SK-N-SH (cell line): ENCODE measurements at regions not wholly inside any gene's neighbourhood (a gene's known extent, or its start where the extent isn't known, plus 50 kb on each side); places are given as distances from the start of the nearest gene placed in this dataset.

Experiments
- CTCF ChIA-PET: fragments of 300-600, 350-600 bp; formaldehyde crosslinking; extraction: SDS; loops from one replicate; lab custom pipeline; 2021; lab: Yijun Ruan, JAX
- POLR2A ChIA-PET: fragments of 350-600 bp; sonication (Branson Sonifier 250); formaldehyde crosslinking; extraction: SDS; loops from one replicate; lab custom pipeline; 2020; ENCODE audit warnings: antibody characterized with exemption, inconsistent platforms; lab: Yijun Ruan, JAX
- DNase-seq: peaks from one replicate; pipeline ENCODE4 v3.0.0; 2012
- H2AFZ ChIP-seq: fragments of 200-600 bp; sonication (generic); 2 replicates; pipeline ENCODE4 v1.8.1; 2016; ENCODE audit warnings: antibody characterized with exemption, mild to moderate bottlenecking, low read depth
- H3F3A ChIP-seq: fragments of 200-600 bp; sonication (generic); replicated peaks from 2 replicates; pipeline ENCODE3; 2016; ENCODE audit warnings: antibody characterized with exemption, mild to moderate bottlenecking; ENCODE audit not compliant: insufficient read depth
- H3K27ac ChIP-seq, 2 experiments: fragments of 200-500 bp in 1 of 2; fragments of 200-600 bp in 1 of 2; sonication (Bioruptor generic) in 1 of 2; sonication (generic), shearing (Covaris generic) in 1 of 2; 2 replicates each; pipeline versions ENCODE4 v1.5.1 to v1.6.1; 2014 to 2016; ENCODE audit warnings: low read depth in 2 of 2, inconsistent platforms in 1 of 2, low read length in 1 of 2, mild to moderate bottlenecking in 1 of 2, mixed read lengths in 1 of 2
- H3K27me3 ChIP-seq: fragments of 200-600 bp; sonication (generic), shearing (Covaris generic); 2 replicates; pipeline ENCODE4 v1.6.1; 2016; ENCODE audit warnings: mixed run types; ENCODE audit not compliant: insufficient read depth
- H3K36me3 ChIP-seq, 2 experiments: fragments of 200-500 bp in 1 of 2; fragments of 200-600 bp in 1 of 2; sonication (Bioruptor generic) in 1 of 2; sonication (generic) in 1 of 2; replicated peaks in 1 of 2; 2 replicates each; pipeline versions ENCODE3 to v1.5.1; 2014 to 2016; ENCODE audit warnings: low read length in 1 of 2, mild to moderate bottlenecking in 1 of 2; ENCODE audit not compliant: insufficient read depth in 2 of 2, control insufficient read depth in 1 of 2
- H3K4me1 ChIP-seq, 2 experiments: fragments of 200-500 bp in 1 of 2; fragments of 200-600 bp in 1 of 2; sonication (Bioruptor generic) in 1 of 2; sonication (generic), shearing (Covaris generic) in 1 of 2; 2 replicates each; pipeline versions ENCODE4 v1.5.1 to v1.6.1; 2014 to 2016; ENCODE audit warnings: low read depth in 1 of 2, low read length in 1 of 2, mixed run types in 1 of 2; ENCODE audit not compliant: insufficient read depth in 2 of 2, control insufficient read depth in 1 of 2
- H3K4me2 ChIP-seq: fragments of 200-600 bp; sonication (generic), shearing (Covaris generic); 2 replicates; pipeline ENCODE4 v1.6.1; 2017; ENCODE audit warnings: mixed run types
- H3K4me3 ChIP-seq, 2 experiments: fragments of 200-500 bp in 1 of 2; fragments of 200-600 bp in 1 of 2; sonication (Bioruptor generic) in 1 of 2; sonication (generic), shearing (Covaris generic) in 1 of 2; 2 replicates each; pipeline versions ENCODE4 v1.5.1 to v1.8.1; 2014 to 2016; ENCODE audit warnings: low read depth in 2 of 2, inconsistent platforms in 1 of 2, low read length in 1 of 2, mild to moderate bottlenecking in 1 of 2, mixed read lengths in 1 of 2, moderate library complexity in 1 of 2
- H3K79me2 ChIP-seq: fragments of 200-600 bp; sonication (generic); 2 replicates; pipeline ENCODE4 v1.8.1; 2017; ENCODE audit warnings: mild to moderate bottlenecking; ENCODE audit not compliant: insufficient read depth
- H3K9ac ChIP-seq: fragments of 200-600 bp; sonication (generic); 2 replicates; pipeline ENCODE4 v1.6.1; 2017; ENCODE audit warnings: mixed run types
- H3K9me2 ChIP-seq: fragments of 200-600 bp; sonication (generic); 2 replicates; pipeline ENCODE4 v1.6.1; 2017; ENCODE audit warnings: mixed run types
- H3K9me3 ChIP-seq: fragments of 200-600 bp; sonication (generic); 2 replicates; pipeline ENCODE4 v1.6.1; 2017; ENCODE audit warnings: mixed run types, mild to moderate bottlenecking, moderate library complexity
- H4K20me1 ChIP-seq: fragments of 200-600 bp; sonication (generic); 2 replicates; pipeline ENCODE4 v1.6.1; 2017; ENCODE audit warnings: mild to moderate bottlenecking, mixed run types; ENCODE audit not compliant: insufficient read depth
- CHD2 ChIP-seq: fragments of 150-350 bp; IDR thresholded peaks from 2 replicates; pipeline ENCODE4 v1.6.1; 2018; ENCODE audit warnings: low read length; ENCODE audit not compliant: partially characterized antibody
- ELF1 ChIP-seq: IDR thresholded peaks from 2 replicates; pipeline ENCODE4 v1.4.0; 2012
- FOSL2 ChIP-seq: IDR thresholded peaks from 2 replicates; pipeline ENCODE4 v1.4.0; 2012; ENCODE audit warnings: low read depth, mild to moderate bottlenecking, moderate library complexity, borderline replicate concordance
- FOXJ3 ChIP-seq: sonication (generic); formaldehyde crosslinking; IDR thresholded peaks from 2 replicates; pipeline ENCODE4 v1.5.1; 2020; ENCODE audit warnings: mild to moderate bottlenecking, missing genetic modification reagents
- GABPA ChIP-seq: IDR thresholded peaks from 2 replicates; pipeline ENCODE4 v1.4.0; 2012; ENCODE audit warnings: low read depth, mild to moderate bottlenecking
- GATA2 ChIP-seq: sonication (generic); formaldehyde crosslinking; IDR thresholded peaks from 2 replicates; pipeline ENCODE4 v1.5.0; 2020; ENCODE audit warnings: mild to moderate bottlenecking, missing genetic modification reagents
- JUND ChIP-seq: IDR thresholded peaks from 2 replicates; pipeline ENCODE4 v1.4.0; 2012
- MEF2A ChIP-seq: IDR thresholded peaks from 2 replicates; pipeline ENCODE4 v1.4.0; 2012; ENCODE audit warnings: low read depth, borderline replicate concordance
- MXI1 ChIP-seq: IDR thresholded peaks from 2 replicates; pipeline ENCODE4 v1.6.1; 2012; ENCODE audit warnings: mild to moderate bottlenecking, low read depth, low read length, improper control_type of control experiment
- NRF1 ChIP-seq: IDR thresholded peaks from 2 replicates; pipeline ENCODE4 v1.6.1; 2012; ENCODE audit warnings: low read depth, mild to moderate bottlenecking, low read length
- POLR2AphosphoS5 ChIP-seq: IDR thresholded peaks from 2 replicates; pipeline ENCODE4 v1.6.1; 2012; ENCODE audit warnings: low read depth, low read length
- RXRA ChIP-seq: IDR thresholded peaks from 2 replicates; pipeline ENCODE4 v1.4.0; 2012; ENCODE audit warnings: low read depth, mild to moderate bottlenecking, borderline replicate concordance
- TAF1 ChIP-seq: IDR thresholded peaks from 2 replicates; pipeline ENCODE4 v1.6.1; 2012; ENCODE audit warnings: low read depth, mild to moderate bottlenecking, low read length, moderate library complexity, borderline replicate concordance
- TCF12 ChIP-seq: IDR thresholded peaks from 2 replicates; pipeline ENCODE4 v1.4.0; 2012
- TEAD4 ChIP-seq: IDR thresholded peaks from 2 replicates; pipeline ENCODE4 v1.4.0; 2012; ENCODE audit warnings: mild to moderate bottlenecking, borderline replicate concordance; ENCODE audit not compliant: insufficient read depth
- YY1 ChIP-seq: IDR thresholded peaks from 2 replicates; pipeline ENCODE4 v1.4.0; 2012; ENCODE audit warnings: low read depth, mild to moderate bottlenecking
- WGBS: methylation state at CpG from one replicate; pipeline ENCODE4 v1.1.6; 2017; ENCODE audit warnings: low lambda C conversion rate; 5-methylcytosine and 5-hydroxymethylcytosine counted together
- TF ChIP-seq, protein P1 (sequence below): IDR thresholded peaks from 2 replicates; pipeline ENCODE4 v1.6.1; 2012; ENCODE audit warnings: mild to moderate bottlenecking, low read depth, low read length, moderate library complexity
- TF ChIP-seq, protein P2 (sequence below): IDR thresholded peaks from 2 replicates; pipeline ENCODE4 v1.4.0; 2012; ENCODE audit warnings: low read depth
- TF ChIP-seq, protein P3 (sequence below): IDR thresholded peaks from 2 replicates; pipeline ENCODE4; 2012

DNA sequence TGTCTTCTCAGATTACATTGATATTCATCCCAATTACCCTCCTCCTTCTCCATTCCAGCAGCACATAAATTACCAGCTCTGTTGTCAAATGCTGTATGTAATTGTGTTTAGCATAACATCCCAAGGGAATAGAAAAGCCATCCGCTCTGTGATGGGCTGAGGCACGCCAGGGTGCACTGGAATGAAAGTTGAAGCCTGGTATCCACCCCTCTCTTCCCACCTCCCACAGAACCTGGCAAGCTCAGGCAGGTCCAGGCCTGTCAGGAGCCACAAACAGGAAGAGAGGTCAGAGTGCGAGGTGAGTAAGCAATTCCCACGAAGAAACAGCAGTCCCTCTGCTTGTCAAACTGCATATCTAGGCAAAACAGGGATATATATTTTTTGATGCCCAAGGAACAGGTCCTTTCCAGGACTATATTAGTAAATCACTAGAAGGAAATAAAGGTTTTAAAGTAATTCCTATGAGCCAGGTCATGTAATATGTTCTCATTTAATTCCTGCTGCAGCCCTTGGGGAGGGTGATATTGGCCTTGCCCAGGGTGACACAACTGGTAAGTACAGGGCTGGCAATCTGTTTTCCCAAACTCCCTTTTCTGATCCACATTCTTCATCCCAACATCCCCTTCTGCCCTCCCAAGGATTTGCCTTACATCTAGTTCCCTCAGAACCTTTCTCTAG lies 155.6 kb upstream of the GHITM start (continued):
- TF ChIP-seq FOSL2 (no peak), CHD2 (no peak), JUND (no peak), TAF1 (no peak)

DNA sequence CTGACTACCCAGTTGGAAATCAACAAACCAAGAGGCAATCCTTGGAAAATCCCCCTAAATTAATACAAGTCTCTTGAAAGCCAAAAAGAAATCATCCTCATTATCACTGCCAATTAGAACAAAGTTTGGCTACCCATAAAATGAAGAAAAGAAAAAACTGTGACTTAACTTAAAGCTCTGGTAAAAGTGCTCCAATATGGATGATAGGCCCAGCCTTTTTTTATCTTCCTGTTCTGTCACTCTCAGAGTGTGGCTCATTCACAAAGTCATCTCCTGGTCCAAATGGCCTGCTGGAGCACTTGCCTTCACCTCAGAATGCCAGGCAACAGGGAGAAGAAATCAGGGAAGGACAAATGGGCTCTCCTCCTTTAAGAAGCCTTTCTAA lies 155.1 kb upstream of the GHITM start:
- DNase-seq: no peak
- TF ChIP-seq GATA2 (CRISPR knock-in tag) (no peak), RXRA (no peak)
- TF ChIP-seq, protein P1, sequence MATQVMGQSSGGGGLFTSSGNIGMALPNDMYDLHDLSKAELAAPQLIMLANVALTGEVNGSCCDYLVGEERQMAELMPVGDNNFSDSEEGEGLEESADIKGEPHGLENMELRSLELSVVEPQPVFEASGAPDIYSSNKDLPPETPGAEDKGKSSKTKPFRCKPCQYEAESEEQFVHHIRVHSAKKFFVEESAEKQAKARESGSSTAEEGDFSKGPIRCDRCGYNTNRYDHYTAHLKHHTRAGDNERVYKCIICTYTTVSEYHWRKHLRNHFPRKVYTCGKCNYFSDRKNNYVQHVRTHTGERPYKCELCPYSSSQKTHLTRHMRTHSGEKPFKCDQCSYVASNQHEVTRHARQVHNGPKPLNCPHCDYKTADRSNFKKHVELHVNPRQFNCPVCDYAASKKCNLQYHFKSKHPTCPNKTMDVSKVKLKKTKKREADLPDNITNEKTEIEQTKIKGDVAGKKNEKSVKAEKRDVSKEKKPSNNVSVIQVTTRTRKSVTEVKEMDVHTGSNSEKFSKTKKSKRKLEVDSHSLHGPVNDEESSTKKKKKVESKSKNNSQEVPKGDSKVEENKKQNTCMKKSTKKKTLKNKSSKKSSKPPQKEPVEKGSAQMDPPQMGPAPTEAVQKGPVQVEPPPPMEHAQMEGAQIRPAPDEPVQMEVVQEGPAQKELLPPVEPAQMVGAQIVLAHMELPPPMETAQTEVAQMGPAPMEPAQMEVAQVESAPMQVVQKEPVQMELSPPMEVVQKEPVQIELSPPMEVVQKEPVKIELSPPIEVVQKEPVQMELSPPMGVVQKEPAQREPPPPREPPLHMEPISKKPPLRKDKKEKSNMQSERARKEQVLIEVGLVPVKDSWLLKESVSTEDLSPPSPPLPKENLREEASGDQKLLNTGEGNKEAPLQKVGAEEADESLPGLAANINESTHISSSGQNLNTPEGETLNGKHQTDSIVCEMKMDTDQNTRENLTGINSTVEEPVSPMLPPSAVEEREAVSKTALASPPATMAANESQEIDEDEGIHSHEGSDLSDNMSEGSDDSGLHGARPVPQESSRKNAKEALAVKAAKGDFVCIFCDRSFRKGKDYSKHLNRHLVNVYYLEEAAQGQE: no peak
- Histone ChIP-seq H3K36me3 (no peaks in the 10 kb centered on the region), H3K4me2 (no peak overlapping the region), H3K4me3 (no peak overlapping the region), H3K9ac (no peak overlapping the region), H3K27me3 (no peaks in the 10 kb centered on the region), H3K9me2 (no peaks in the 10 kb centered on the region), H3K27ac (no peak overlapping the region), H4K20me1 (no peaks in the 10 kb centered on the region), H3F3A (no peaks in the 10 kb centered on the region), H3K4me1 (peaks cover 0 to 3% of the 10 kb centered on the region in 2 experiments; a peak in 2 of 4 replicates), H2AFZ (no peak overlapping the region), H3K79me2 (no peaks in the 10 kb centered on the region), H3K9me3 (no peaks in the 10 kb centered on the region)
- POLR2A ChIA-PET: no interaction called here
- CTCF ChIA-PET: interaction anchor here (0.7 kb wide), 1 partner anchor 11 kb away, joined by 3 read pairs; no protein-coding TSS in a partner anchor

DNA sequence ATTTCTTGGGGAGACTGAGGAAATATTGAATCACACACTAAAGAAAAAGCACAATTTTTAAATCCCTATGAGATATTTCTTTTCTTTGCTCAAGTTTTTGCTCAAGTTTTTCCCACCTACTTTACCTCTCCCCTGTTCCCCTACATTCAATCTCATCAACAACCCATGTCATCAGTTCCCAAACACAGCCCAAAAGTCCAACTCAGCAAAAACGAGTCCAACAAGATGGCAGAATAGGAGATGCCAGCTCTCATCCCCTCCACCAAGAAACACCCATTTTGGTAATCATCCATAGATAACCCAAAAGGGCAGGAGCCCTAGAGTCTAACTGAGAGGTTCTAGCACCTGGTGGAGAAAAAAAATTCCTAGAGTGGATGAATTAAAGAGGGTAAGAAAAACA lies 152.5 kb upstream of the GHITM start:
- Histone ChIP-seq H3K4me3 (no peak overlapping the region), H3K36me3 (no peaks in the 10 kb centered on the region), H4K20me1 (no peaks in the 10 kb centered on the region), H3K79me2 (no peaks in the 10 kb centered on the region), H3K27me3 (no peaks in the 10 kb centered on the region), H2AFZ (no peak overlapping the region), H3K9me2 (no peaks in the 10 kb centered on the region), H3K4me1 (peaks cover 0 to 3% of the 10 kb centered on the region in 2 experiments; a peak in 2 of 4 replicates), H3K4me2 (no peak overlapping the region), H3K27ac (no peak overlapping the region), H3F3A (no peaks in the 10 kb centered on the region), H3K9ac (no peak overlapping the region), H3K9me3 (no peaks in the 10 kb centered on the region)
- WGBS: 0% methylated on average over 1 of the region's 1 CpG
- ChIA-PET CTCF (no interaction called here), POLR2A (no interaction called here)
- DNase-seq: no peak
- TF ChIP-seq, protein P2, sequence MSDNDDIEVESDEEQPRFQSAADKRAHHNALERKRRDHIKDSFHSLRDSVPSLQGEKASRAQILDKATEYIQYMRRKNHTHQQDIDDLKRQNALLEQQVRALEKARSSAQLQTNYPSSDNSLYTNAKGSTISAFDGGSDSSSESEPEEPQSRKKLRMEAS: no peak
- TF ChIP-seq ELF1: no peak
- TF ChIP-seq MXI1: no peak
- no peak for TF ChIP-seq YY1
- TF ChIP-seq, protein P3, sequence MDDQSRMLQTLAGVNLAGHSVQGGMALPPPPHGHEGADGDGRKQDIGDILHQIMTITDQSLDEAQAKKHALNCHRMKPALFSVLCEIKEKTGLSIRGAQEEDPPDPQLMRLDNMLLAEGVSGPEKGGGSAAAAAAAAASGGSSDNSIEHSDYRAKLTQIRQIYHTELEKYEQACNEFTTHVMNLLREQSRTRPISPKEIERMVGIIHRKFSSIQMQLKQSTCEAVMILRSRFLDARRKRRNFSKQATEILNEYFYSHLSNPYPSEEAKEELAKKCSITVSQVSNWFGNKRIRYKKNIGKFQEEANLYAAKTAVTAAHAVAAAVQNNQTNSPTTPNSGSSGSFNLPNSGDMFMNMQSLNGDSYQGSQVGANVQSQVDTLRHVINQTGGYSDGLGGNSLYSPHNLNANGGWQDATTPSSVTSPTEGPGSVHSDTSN: no peak
- TF ChIP-seq GABPA: no peak
- no peak for TF ChIP-seq TEAD4
- TF ChIP-seq GATA2 (CRISPR knock-in tag): no peak
- no peak for TF ChIP-seq FOXJ3 (CRISPR knock-in tag)
- TF ChIP-seq MEF2A: no peak
- TF ChIP-seq NRF1: no peak
- TF ChIP-seq TCF12: no peak
- no peak for TF ChIP-seq TAF1
- TF ChIP-seq RXRA: no peak
- TF ChIP-seq POLR2AphosphoS5: no peak
